ENCODE measurements at regions not wholly inside any gene's neighbourhood (a gene's known extent, or its start where the extent isn't known, plus 50 kb on each side); places are given as distances from the start of the nearest gene placed in this dataset.

GRCh38 chr9:26768145-26768544, 124.5 kb downstream of the CAAP1 start:
- DNase-seq (ENCODE audit: unreplicated experiment): no peak

GRCh38 chr9:26760675-26761074, 131.9 kb downstream of the CAAP1 start:
- TF ChIP-seq CTCF (IDR thresholded peaks at IDR 0.05; ENCODE audit: unreplicated experiment): no peak
- no peaks in the 10 kb centered on the region for H3K4me1 Mint-ChIP-seq (ENCODE audit: insufficient read depth, unreplicated experiment)
- no peaks in the 10 kb centered on the region for H3K27me3 Mint-ChIP-seq (ENCODE audit: insufficient read depth, unreplicated experiment)
- H3K9me3 Mint-ChIP-seq (ENCODE audit: unreplicated experiment): no peaks in the 10 kb centered on the region
- ChIA-PET POLR2A (interaction anchor here (0.6 kb wide), 1 partner anchor 17 kb away, joined by 5 read pairs; no protein-coding TSS in a partner anchor), CTCF (no interaction called here)
- H3K36me3 Mint-ChIP-seq (ENCODE audit: insufficient read depth, unreplicated experiment): no peaks in the 10 kb centered on the region
- intact Hi-C loops (cut with micrococcal nuclease): no loop called here
- no peak for DNase-seq (ENCODE audit: unreplicated experiment)
- H3K4me3 Mint-ChIP-seq (ENCODE audit: unreplicated experiment): no peak overlapping the region
- no TSS peak for BruUV-seq (replicated peaks)
- no peak overlapping the region for H3K27ac Mint-ChIP-seq (ENCODE audit: low read depth, unreplicated experiment)

More at GRCh38 chr9:26768145-26768544, 124.5 kb downstream of the CAAP1 start:
- H3K9me3 Mint-ChIP-seq (ENCODE audit: unreplicated experiment): no peaks in the 10 kb centered on the region
- ChIA-PET CTCF (interaction anchor here (0.6 kb wide), 1 partner anchor 24 kb away, joined by 3 read pairs; no protein-coding TSS in a partner anchor), POLR2A (interaction anchor here (0.6 to 1.0 kb wide), 3 partner anchors 9 to 1574 kb away, joined by 3 read pairs; no protein-coding TSS in a partner anchor)
- no peaks in the 10 kb centered on the region for H3K36me3 Mint-ChIP-seq (ENCODE audit: insufficient read depth, unreplicated experiment)
- no peak overlapping the region for H3K4me3 Mint-ChIP-seq (ENCODE audit: unreplicated experiment)
- intact Hi-C loops (cut with micrococcal nuclease): no loop called here
- no peak overlapping the region for H3K27ac Mint-ChIP-seq (ENCODE audit: low read depth, unreplicated experiment)
- TF ChIP-seq CTCF (IDR thresholded peaks at IDR 0.05; ENCODE audit: unreplicated experiment): no peak
- no peaks in the 10 kb centered on the region for H3K27me3 Mint-ChIP-seq (ENCODE audit: insufficient read depth, unreplicated experiment)
- no peaks in the 10 kb centered on the region for H3K4me1 Mint-ChIP-seq (ENCODE audit: insufficient read depth, unreplicated experiment)
- no TSS peak for BruUV-seq (replicated peaks)

- no peaks in the 10 kb centered on the region for H3K36me3 Mint-ChIP-seq (ENCODE audit: insufficient read depth, unreplicated experiment)
- no TSS peak for BruUV-seq (replicated peaks)
- H3K4me1 Mint-ChIP-seq (ENCODE audit: insufficient read depth, unreplicated experiment): no peaks in the 10 kb centered on the region
- intact Hi-C loops (cut with micrococcal nuclease): no loop called here
- H3K4me3 Mint-ChIP-seq (ENCODE audit: unreplicated experiment): no peak overlapping the region
- H3K27me3 Mint-ChIP-seq (ENCODE audit: insufficient read depth, unreplicated experiment): no peaks in the 10 kb centered on the region
- no peak for DNase-seq (ENCODE audit: unreplicated experiment)
- POLR2A ChIA-PET: interaction anchor here (1.1 kb wide), 1 partner anchor 134 kb away, joined by 3 read pairs; the partner anchor contains the start of gene CAAP1
- H3K9me3 Mint-ChIP-seq (ENCODE audit: unreplicated experiment): no peaks in the 10 kb centered on the region
- CTCF ChIA-PET: interaction anchor here (1.0 kb wide), 1 partner anchor 98 kb away, joined by 4 read pairs; no protein-coding TSS in a partner anchor
- TF ChIP-seq CTCF (IDR thresholded peaks at IDR 0.05; ENCODE audit: unreplicated experiment): no peak
- no peak overlapping the region for H3K27ac Mint-ChIP-seq (ENCODE audit: low read depth, unreplicated experiment)
Measured at GRCh38 chr9:26758655-26759054, 133.9 kb downstream of the CAAP1 start.

- intact Hi-C loops (cut with micrococcal nuclease): no loop called here
Measured at GRCh38 chr9:26756881-26757280, 135.7 kb downstream of the CAAP1 start.

More at GRCh38 chr9:26756881-26757280, 135.7 kb downstream of the CAAP1 start:
- Mint-ChIP-seq H3K27ac (ENCODE audit: low read depth, unreplicated experiment) (no peak overlapping the region), H3K36me3 (ENCODE audit: insufficient read depth, unreplicated experiment) (no peaks in the 10 kb centered on the region), H3K4me1 (ENCODE audit: insufficient read depth, unreplicated experiment) (no peaks in the 10 kb centered on the region), H3K9me3 (ENCODE audit: unreplicated experiment) (no peaks in the 10 kb centered on the region), H3K27me3 (ENCODE audit: insufficient read depth, unreplicated experiment) (no peaks in the 10 kb centered on the region), H3K4me3 (ENCODE audit: unreplicated experiment) (no peak overlapping the region)
- BruUV-seq (replicated peaks): no TSS peak
- CTCF ChIA-PET: interaction anchor here (1.0 kb wide), 1 partner anchor 99 kb away, joined by 5 read pairs; no protein-coding TSS in a partner anchor
- POLR2A ChIA-PET: interaction anchor here (0.7 to 0.9 kb wide), 2 partner anchors 23 to 110 kb away, joined by 3 read pairs; no protein-coding TSS in a partner anchor
- TF ChIP-seq CTCF (IDR thresholded peaks at IDR 0.05; ENCODE audit: unreplicated experiment): no peak
- no peak for DNase-seq (ENCODE audit: unreplicated experiment)

Data from MCF 10A (cell line).